ENCODE measurements at regions not wholly inside any gene's neighbourhood (a gene's known extent, or its start where the extent isn't known, plus 50 kb on each side); places are given as distances from the start of the nearest gene placed in this dataset.

GRCh38 chr6:14804001-14804784 lies 441.7 kb upstream of the JARID2 start:
- Histone ChIP-seq H3K27ac (ENCODE audit: low read depth, low read length) (peak overlapping the region; percentile 76), H3K36me3 (ENCODE audit: control insufficient read depth, insufficient read depth, low read length) (no peaks in the 10 kb centered on the region), H3K4me3 (ENCODE audit: low read depth, low read length) (no peak overlapping the region), H3K9me3 (ENCODE audit: control insufficient read depth, insufficient read depth, low read length) (no peaks in the 10 kb centered on the region), H3K4me1 (ENCODE audit: control insufficient read depth, insufficient read depth, low read length) (peaks cover 25% of the 10 kb centered on the region), H3K27me3 (ENCODE audit: control insufficient read depth, insufficient read depth, low read length) (no peaks in the 10 kb centered on the region)
- 53% methylated on average over 18 of the region's 18 CpGs for WGBS (ENCODE audit: insufficient coverage)
- DNase-seq (ENCODE audit: low read depth in 4 of 6, low spot score in 6 of 6), result peak in 1 of 6 donors; percentile 82

DNA sequence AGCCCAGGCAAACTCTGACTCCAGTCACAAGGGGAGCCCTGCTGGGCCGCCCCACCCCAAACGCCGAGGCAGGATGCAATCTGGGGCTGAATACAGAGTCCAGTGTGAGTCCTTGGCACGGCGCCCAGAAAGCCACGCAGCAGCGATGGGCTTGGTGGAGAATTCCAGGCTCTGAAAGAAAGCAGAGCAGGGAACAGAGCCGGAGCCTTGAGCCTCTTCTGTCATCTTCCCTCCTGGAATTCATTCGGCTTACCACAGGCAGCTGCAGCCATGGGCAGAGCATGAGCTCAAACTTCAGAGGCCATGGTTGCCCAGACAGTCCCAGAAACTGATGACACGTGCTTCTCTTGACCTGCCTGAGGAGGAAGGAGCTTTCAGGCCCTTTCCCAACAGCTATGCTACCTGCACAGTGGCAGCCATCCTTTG lies 441.1 kb upstream of the JARID2 start:
- 24% methylated on average over 10 of the region's 10 CpGs for WGBS (ENCODE audit: insufficient coverage)
- no peak overlapping the region for H3K4me3 ChIP-seq (ENCODE audit: low read depth, low read length)
- peaks cover 25% of the 10 kb centered on the region for H3K4me1 ChIP-seq (ENCODE audit: control insufficient read depth, insufficient read depth, low read length)
- H3K36me3 ChIP-seq (ENCODE audit: control insufficient read depth, insufficient read depth, low read length), result no peaks in the 10 kb centered on the region
- peak in 4 of 6 donors; percentile 60 to 94 (median 78) for DNase-seq (ENCODE audit: low read depth in 4 of 6, low spot score in 6 of 6)
- H3K27me3 ChIP-seq (ENCODE audit: control insufficient read depth, insufficient read depth, low read length), result no peaks in the 10 kb centered on the region
- H3K27ac ChIP-seq (ENCODE audit: low read depth, low read length), result peak overlapping the region; percentile 81
- no peaks in the 10 kb centered on the region for H3K9me3 ChIP-seq (ENCODE audit: control insufficient read depth, insufficient read depth, low read length)

GRCh38 chr6:14806101-14806500 lies 439.8 kb upstream of the JARID2 start:
- Histone ChIP-seq H3K4me3 (ENCODE audit: low read depth, low read length) (no peak overlapping the region), H3K27ac (ENCODE audit: low read depth, low read length) (no peak overlapping the region), H3K27me3 (ENCODE audit: control insufficient read depth, insufficient read depth, low read length) (no peaks in the 10 kb centered on the region), H3K9me3 (ENCODE audit: control insufficient read depth, insufficient read depth, low read length) (no peaks in the 10 kb centered on the region), H3K4me1 (ENCODE audit: control insufficient read depth, insufficient read depth, low read length) (peaks cover 21% of the 10 kb centered on the region), H3K36me3 (ENCODE audit: control insufficient read depth, insufficient read depth, low read length) (no peaks in the 10 kb centered on the region)
- 100% methylated on average over 1 of the region's 2 CpGs for WGBS (ENCODE audit: insufficient coverage)
- no peak for DNase-seq (ENCODE audit: low read depth in 4 of 6, low spot score in 6 of 6)

GRCh38 chr6:14807130-14807529 lies 438.7 kb upstream of the JARID2 start:
- Histone ChIP-seq H3K4me1 (ENCODE audit: control insufficient read depth, insufficient read depth, low read length) (peaks cover 21% of the 10 kb centered on the region), H3K36me3 (ENCODE audit: control insufficient read depth, insufficient read depth, low read length) (no peaks in the 10 kb centered on the region), H3K4me3 (ENCODE audit: low read depth, low read length) (no peak overlapping the region), H3K27me3 (ENCODE audit: control insufficient read depth, insufficient read depth, low read length) (no peaks in the 10 kb centered on the region), H3K9me3 (ENCODE audit: control insufficient read depth, insufficient read depth, low read length) (no peaks in the 10 kb centered on the region), H3K27ac (ENCODE audit: low read depth, low read length) (no peak overlapping the region)
- WGBS (ENCODE audit: insufficient coverage), result 93% methylated on average over 3 of the region's 6 CpGs
- DNase-seq (ENCODE audit: low read depth in 4 of 6, low spot score in 6 of 6), result no peak

DNA sequence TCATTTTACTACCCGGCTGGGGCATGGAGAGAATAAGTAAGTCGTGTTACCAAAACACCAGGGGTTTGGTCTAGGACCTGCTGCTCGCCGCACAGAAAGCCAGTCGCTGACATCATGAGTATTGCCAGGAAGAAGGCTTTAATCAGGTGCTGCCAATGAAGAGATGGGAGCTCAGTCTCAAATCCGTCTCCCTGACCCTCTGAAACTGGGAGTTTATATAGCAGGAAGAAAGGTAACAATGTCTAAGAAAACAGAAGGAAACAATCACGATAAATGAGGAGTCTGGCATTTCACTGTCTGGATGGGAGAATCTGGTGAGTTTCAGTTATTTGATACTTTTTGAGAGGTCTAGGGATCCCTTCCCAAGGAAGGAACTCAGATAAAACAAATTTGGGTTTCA lies 437.9 kb upstream of the JARID2 start:
- no peaks in the 10 kb centered on the region for H3K9me3 ChIP-seq (ENCODE audit: control insufficient read depth, insufficient read depth, low read length)
- no peaks in the 10 kb centered on the region for H3K36me3 ChIP-seq (ENCODE audit: control insufficient read depth, insufficient read depth, low read length)
- H3K4me3 ChIP-seq (ENCODE audit: low read depth, low read length), result no peak overlapping the region
- H3K27me3 ChIP-seq (ENCODE audit: control insufficient read depth, insufficient read depth, low read length), result no peaks in the 10 kb centered on the region
- 93% methylated on average over 7 of the region's 7 CpGs for WGBS (ENCODE audit: insufficient coverage)
- H3K27ac ChIP-seq (ENCODE audit: low read depth, low read length), result no peak overlapping the region
- H3K4me1 ChIP-seq (ENCODE audit: control insufficient read depth, insufficient read depth, low read length), result peaks cover 19% of the 10 kb centered on the region
- DNase-seq (ENCODE audit: low read depth in 4 of 6, low spot score in 6 of 6), result no peak

DNA sequence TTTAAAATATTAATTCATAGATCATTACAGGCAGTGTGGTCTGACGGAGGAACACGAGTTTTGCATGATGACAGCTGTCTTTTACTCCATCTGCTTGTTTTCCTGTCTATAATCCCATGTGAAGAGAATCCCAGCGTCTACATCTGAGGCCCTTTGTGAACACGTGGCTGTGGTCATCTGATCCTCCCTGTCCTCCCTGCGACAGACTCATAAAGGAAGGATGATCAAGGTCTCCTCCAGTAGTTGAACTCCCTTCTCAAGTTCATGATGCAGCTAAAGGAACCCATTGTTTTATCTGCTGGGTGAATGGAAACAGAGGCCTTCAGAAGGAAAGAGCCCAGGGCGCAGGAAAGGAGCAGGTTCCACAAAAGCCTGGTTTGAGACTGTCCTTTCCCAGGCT lies 435.8 kb upstream of the JARID2 start:
- H3K4me3 ChIP-seq (ENCODE audit: low read depth, low read length), result no peak overlapping the region
- no peaks in the 10 kb centered on the region for H3K36me3 ChIP-seq (ENCODE audit: control insufficient read depth, insufficient read depth, low read length)
- 87% methylated on average over 5 of the region's 6 CpGs for WGBS (ENCODE audit: insufficient coverage)
- peaks cover 3% of the 10 kb centered on the region for H3K4me1 ChIP-seq (ENCODE audit: control insufficient read depth, insufficient read depth, low read length)
- no peak overlapping the region for H3K27ac ChIP-seq (ENCODE audit: low read depth, low read length)
- no peaks in the 10 kb centered on the region for H3K9me3 ChIP-seq (ENCODE audit: control insufficient read depth, insufficient read depth, low read length)
- peaks cover 4% of the 10 kb centered on the region for H3K27me3 ChIP-seq (ENCODE audit: control insufficient read depth, insufficient read depth, low read length)
- no peak for DNase-seq (ENCODE audit: low read depth in 4 of 6, low spot score in 6 of 6)

DNA sequence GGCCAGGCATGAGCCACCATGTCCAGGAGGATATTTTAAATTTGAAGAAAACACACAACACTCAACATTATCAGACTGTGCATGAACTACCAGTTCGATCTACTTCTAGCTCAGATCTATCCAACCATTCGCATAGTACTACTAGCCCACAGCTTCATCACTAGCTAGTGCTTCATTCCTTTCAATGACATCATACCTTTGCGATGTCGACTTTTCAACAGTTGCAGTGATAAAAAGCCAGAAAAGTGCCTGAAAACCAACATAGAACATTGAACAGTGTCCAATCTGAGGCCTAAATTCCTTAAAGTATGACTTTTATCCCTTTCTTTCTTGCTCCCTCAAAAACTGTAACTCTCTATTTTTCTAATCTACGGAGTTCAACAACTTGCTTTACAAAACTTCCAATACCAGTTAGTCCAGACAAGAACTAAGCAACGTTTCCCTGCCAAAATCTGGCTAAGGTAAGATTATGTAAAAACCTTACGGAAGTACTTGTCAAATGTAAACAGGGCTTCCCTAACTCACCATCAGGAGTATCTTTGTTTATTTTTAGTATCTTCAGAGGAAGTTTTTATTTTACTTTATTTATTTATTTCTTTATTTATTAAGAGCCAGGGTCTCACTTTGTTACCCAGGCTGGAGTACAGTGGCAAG lies 434.0 kb upstream of the JARID2 start:
- no peak for DNase-seq (ENCODE audit: low read depth in 4 of 6, low spot score in 6 of 6)
- Histone ChIP-seq H3K4me3 (ENCODE audit: low read depth, low read length) (no peak overlapping the region), H3K27ac (ENCODE audit: low read depth, low read length) (no peak overlapping the region), H3K4me1 (ENCODE audit: control insufficient read depth, insufficient read depth, low read length) (peaks cover 6% of the 10 kb centered on the region), H3K27me3 (ENCODE audit: control insufficient read depth, insufficient read depth, low read length) (peaks cover 4% of the 10 kb centered on the region), H3K36me3 (ENCODE audit: control insufficient read depth, insufficient read depth, low read length) (no peaks in the 10 kb centered on the region), H3K9me3 (ENCODE audit: control insufficient read depth, insufficient read depth, low read length) (no peaks in the 10 kb centered on the region)
- WGBS (ENCODE audit: insufficient coverage), result 97% methylated on average over 4 of the region's 7 CpGs

GRCh38 chr6:14814016-14814415 lies 431.9 kb upstream of the JARID2 start:
- Histone ChIP-seq H3K9me3 (ENCODE audit: control insufficient read depth, insufficient read depth, low read length) (no peaks in the 10 kb centered on the region), H3K4me1 (ENCODE audit: control insufficient read depth, insufficient read depth, low read length) (peaks cover 21% of the 10 kb centered on the region), H3K4me3 (ENCODE audit: low read depth, low read length) (no peak overlapping the region), H3K27ac (ENCODE audit: low read depth, low read length) (no peak overlapping the region), H3K36me3 (ENCODE audit: control insufficient read depth, insufficient read depth, low read length) (no peaks in the 10 kb centered on the region), H3K27me3 (ENCODE audit: control insufficient read depth, insufficient read depth, low read length) (peaks cover 4% of the 10 kb centered on the region)
- WGBS (ENCODE audit: insufficient coverage), result 83% methylated on average over 1 of the region's 2 CpGs
- no peak for DNase-seq (ENCODE audit: low read depth in 4 of 6, low spot score in 6 of 6)

DNA sequence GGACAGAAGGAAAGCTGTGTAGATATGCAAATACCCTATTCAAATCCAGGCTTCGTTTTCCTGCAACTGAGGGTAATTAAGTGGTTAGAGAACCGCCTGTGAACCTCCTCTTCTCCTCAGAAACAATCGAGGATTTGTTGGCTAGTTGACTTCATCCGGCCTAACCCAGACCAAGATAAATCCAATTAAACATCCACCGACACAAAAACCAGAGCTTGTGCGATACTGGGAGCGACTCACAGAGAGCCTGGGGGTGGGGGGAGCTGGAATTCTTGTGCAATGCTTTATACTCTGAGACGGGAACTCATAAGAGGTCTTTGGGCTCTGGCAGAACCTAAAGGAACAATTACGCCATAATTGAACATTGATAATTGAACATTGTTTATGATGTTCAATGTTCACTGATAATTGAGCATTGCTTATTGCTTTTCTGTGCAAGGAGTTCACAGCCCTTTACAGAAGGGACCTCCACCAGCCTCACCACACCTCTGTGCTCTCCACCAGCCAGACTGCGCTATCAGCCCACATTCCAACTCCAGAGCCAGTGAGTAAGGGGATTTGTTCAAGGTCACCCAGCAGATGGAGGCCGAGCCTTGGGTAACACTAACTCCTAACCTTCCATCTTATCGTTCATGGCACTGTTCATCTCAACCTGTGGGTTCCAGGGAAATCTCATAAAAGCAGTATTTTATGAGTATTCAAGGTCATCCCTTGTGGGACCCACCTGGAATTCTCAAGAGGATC lies 429.6 kb upstream of the JARID2 start:
- H3K4me3 ChIP-seq (ENCODE audit: low read depth, low read length), result no peak overlapping the region
- no peaks in the 10 kb centered on the region for H3K9me3 ChIP-seq (ENCODE audit: control insufficient read depth, insufficient read depth, low read length)
- WGBS (ENCODE audit: insufficient coverage), result 80% methylated on average over 1 of the region's 12 CpGs
- H3K36me3 ChIP-seq (ENCODE audit: control insufficient read depth, insufficient read depth, low read length), result no peaks in the 10 kb centered on the region
- peaks cover 4% of the 10 kb centered on the region for H3K27me3 ChIP-seq (ENCODE audit: control insufficient read depth, insufficient read depth, low read length)
- peaks cover 21% of the 10 kb centered on the region for H3K4me1 ChIP-seq (ENCODE audit: control insufficient read depth, insufficient read depth, low read length)
- DNase-seq (ENCODE audit: low read depth in 4 of 6, low spot score in 6 of 6), result peak in 3 of 6 donors; percentile 51 to 85 (median 75)
- peak overlapping the region; percentile 19 for H3K27ac ChIP-seq (ENCODE audit: low read depth, low read length)
